ENCODE measurements at regions not wholly inside any gene's neighbourhood (a gene's known extent, or its start where the extent isn't known, plus 50 kb on each side); places are given as distances from the start of the nearest gene placed in this dataset.

GRCh38 chr11:4211991-4212390 lies 117.4 kb downstream of the RRM1 start:
- H3K79me2 ChIP-seq (ENCODE audit: control insufficient read depth, insufficient read depth, low read length), result no peaks in the 10 kb centered on the region
- no peak overlapping the region for H3K4me3 ChIP-seq
- no peak overlapping the region for H3K27ac ChIP-seq (ENCODE audit: extremely low read depth, low read depth, low read length)
- H3K27me3 ChIP-seq (ENCODE audit: control insufficient read depth in 2 of 2, insufficient read depth in 2 of 2, low read length in 2 of 2), result peaks cover 39 to 46% of the 10 kb centered on the region in 2 experiments
- no peak overlapping the region for H3K4me2 ChIP-seq (ENCODE audit: insufficient read depth, low read length)
- TF ChIP-seq THAP7 (CRISPR knock-in tag; IDR thresholded peaks at IDR 0.05), result no peak
- TF ChIP-seq ESRRB (CRISPR knock-in tag; IDR thresholded peaks at IDR 0.05; ENCODE audit: borderline replicate concordance), result no peak
- TF ChIP-seq CBX8 (IDR thresholded peaks at IDR 0.05; ENCODE audit: borderline replicate concordance, extremely low read depth, low read depth, low read length, poor library complexity, severe bottlenecking), result peak; percentile 86
- no peaks in the 10 kb centered on the region for H3K9me3 ChIP-seq (replicated peaks; ENCODE audit: control insufficient read depth, insufficient read depth, low read depth, low read length)
- BruUV-seq (replicated peaks), result no TSS peak
- no peaks in the 10 kb centered on the region; the same call in 1 of the 2 replicates for H4K20me1 ChIP-seq (replicated peaks; ENCODE audit: control insufficient read depth, insufficient read depth, low read length)
- CTCF ChIA-PET (ENCODE audit: low intra/inter-chr PET ratio), result no interaction called here
- ATAC-seq (peak; percentile 69; the same call in 2 of the 3 replicates), FAIRE-seq (no peak), DNase-seq (ENCODE audit: extremely low read depth in 1 of 4, low spot score in 3 of 4) (no peak)
- intact Hi-C loops (cut with micrococcal nuclease), result no loop called here
- H3K9ac ChIP-seq (ENCODE audit: insufficient read depth in 1 of 2, low read depth in 2 of 2, low read length in 2 of 2), result no peak overlapping the region
- no peaks in the 10 kb centered on the region for H3K36me3 ChIP-seq (ENCODE audit: control insufficient read depth, insufficient read depth, low read length)
- in situ Hi-C loops (cut with MboI), result loop anchor here (25.0 kb wide), 1 partner anchor 100 kb away; no protein-coding TSS in a partner anchor
- peaks cover 0 to 3% of the 10 kb centered on the region in 2 experiments; a peak in 1 of 5 replicates for H3K4me1 ChIP-seq (replicated peaks in 1 of 2; ENCODE audit: control insufficient read depth in 2 of 2, insufficient read depth in 2 of 2, low read length in 2 of 2)
- 2% methylated on average over 24 of the region's 24 CpGs for WGBS (ENCODE audit: insufficient coverage, low coverage, missing lambda C conversion rate)
- no peaks in the 10 kb centered on the region for H3K9me1 ChIP-seq (ENCODE audit: control insufficient read depth, insufficient read depth, low read length)
- POLR2A ChIA-PET, result no interaction called here
- H2AFZ ChIP-seq (ENCODE audit: low read depth, low read length), result no peak overlapping the region

Data from K562 (cell line).